ENCODE measurements at regions not wholly inside any gene's neighbourhood (a gene's known extent, or its start where the extent isn't known, plus 50 kb on each side); places are given as distances from the start of the nearest gene placed in this dataset.

DNA sequence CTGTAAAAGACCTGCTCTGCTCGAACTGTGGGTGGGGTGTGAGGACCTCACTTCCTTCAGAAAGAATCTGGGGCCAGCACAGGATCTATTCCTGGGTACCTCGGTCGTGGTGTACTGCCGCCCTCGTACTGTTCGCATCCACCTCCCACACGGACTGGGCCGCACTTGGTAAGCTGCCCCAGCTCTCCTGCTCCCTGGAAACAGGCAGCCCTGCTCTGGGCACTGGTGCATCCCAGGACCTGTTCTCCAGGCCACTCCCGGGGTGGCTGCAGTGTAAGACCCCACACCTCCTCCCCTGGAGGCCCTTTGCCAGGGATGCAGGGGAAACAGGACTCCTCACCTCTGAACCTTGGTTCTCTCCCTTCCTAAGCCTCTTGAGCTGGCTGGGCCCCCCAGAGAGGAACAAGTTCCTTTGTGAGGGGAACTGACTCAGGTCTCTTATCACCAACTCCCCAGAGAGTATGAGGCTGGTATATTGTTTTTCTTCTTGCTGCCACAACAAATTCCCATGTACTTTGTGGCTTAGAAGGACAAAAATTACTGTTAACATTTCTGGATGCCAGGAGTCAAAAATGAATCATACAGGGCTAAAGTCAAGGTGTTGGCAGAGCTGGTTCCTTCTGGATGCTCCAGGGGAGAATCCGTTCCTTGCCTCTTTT, 276.5 kb downstream of the NUAK1 start:
- H3K4me3 ChIP-seq (ENCODE audit: low read length in 3 of 3): no peak overlapping the region
- H3K4me1 ChIP-seq (ENCODE audit: control insufficient read depth in 3 of 3, insufficient read depth in 3 of 3, low read length in 3 of 3): no peaks in the 10 kb centered on the region
- H3K36me3 ChIP-seq (ENCODE audit: control insufficient read depth in 3 of 3, insufficient read depth in 3 of 3, low read length in 3 of 3): no peaks in the 10 kb centered on the region
- no peak overlapping the region for H3K9ac ChIP-seq (ENCODE audit: low read depth in 1 of 3, low read length in 3 of 3)
- no peaks in the 10 kb centered on the region for H3K9me3 ChIP-seq (ENCODE audit: control insufficient read depth in 3 of 3, low read length in 3 of 3)
- no peaks in the 10 kb centered on the region for H3K27me3 ChIP-seq (ENCODE audit: control insufficient read depth in 3 of 3, insufficient read depth in 3 of 3, low read length in 3 of 3)
- no peak overlapping the region for H3K27ac ChIP-seq (ENCODE audit: low read depth, low read length)

- Histone ChIP-seq H3K4me1 (ENCODE audit: control insufficient read depth in 3 of 3, insufficient read depth in 3 of 3, low read length in 3 of 3) (no peaks in the 10 kb centered on the region), H3K9ac (ENCODE audit: low read depth in 1 of 3, low read length in 3 of 3) (no peak overlapping the region)
Observed at GRCh38 chr12:105864316-105864715, 274.4 kb downstream of the NUAK1 start.

DNA sequence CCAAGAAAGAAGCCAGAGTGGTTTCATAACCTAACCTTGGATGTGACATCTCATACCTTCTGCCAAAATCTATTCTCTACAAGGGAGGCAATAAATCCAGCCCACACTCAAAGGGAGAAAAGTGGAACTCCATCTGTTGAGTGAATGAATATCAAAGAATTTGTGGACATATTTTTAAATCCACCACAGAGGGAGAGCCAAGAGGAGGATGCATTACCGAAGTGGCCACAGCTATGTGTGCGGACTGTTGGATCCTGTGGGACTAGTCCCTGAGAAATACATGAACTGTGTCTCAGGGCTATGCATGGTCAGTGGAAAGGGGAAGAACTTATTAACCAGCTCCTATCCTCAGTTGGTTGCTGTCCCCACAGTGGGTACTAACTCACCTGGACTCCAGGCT, 273.9 kb downstream of the NUAK1 start:
- Histone ChIP-seq H3K4me1 (ENCODE audit: control insufficient read depth in 3 of 3, insufficient read depth in 3 of 3, low read length in 3 of 3) (no peaks in the 10 kb centered on the region), H3K4me3 (ENCODE audit: low read length in 3 of 3) (no peak overlapping the region), H3K36me3 (ENCODE audit: control insufficient read depth in 3 of 3, insufficient read depth in 3 of 3, low read length in 3 of 3) (no peaks in the 10 kb centered on the region), H3K9me3 (ENCODE audit: control insufficient read depth in 3 of 3, low read length in 3 of 3) (no peaks in the 10 kb centered on the region), H3K27me3 (ENCODE audit: control insufficient read depth in 3 of 3, insufficient read depth in 3 of 3, low read length in 3 of 3) (no peaks in the 10 kb centered on the region), H3K27ac (ENCODE audit: low read depth, low read length) (no peak overlapping the region), H3K9ac (ENCODE audit: low read depth in 1 of 3, low read length in 3 of 3) (no peak overlapping the region)

More at GRCh38 chr12:105864316-105864715, 274.4 kb downstream of the NUAK1 start:
- Histone ChIP-seq H3K27ac (ENCODE audit: low read depth, low read length) (no peak overlapping the region), H3K4me3 (ENCODE audit: low read length in 3 of 3) (no peak overlapping the region), H3K27me3 (ENCODE audit: control insufficient read depth in 3 of 3, insufficient read depth in 3 of 3, low read length in 3 of 3) (no peaks in the 10 kb centered on the region), H3K9me3 (ENCODE audit: control insufficient read depth in 3 of 3, low read length in 3 of 3) (no peaks in the 10 kb centered on the region), H3K36me3 (ENCODE audit: control insufficient read depth in 3 of 3, insufficient read depth in 3 of 3, low read length in 3 of 3) (no peaks in the 10 kb centered on the region)

GRCh38 chr12:105865886-105866285, 272.9 kb downstream of the NUAK1 start:
- Histone ChIP-seq H3K36me3 (ENCODE audit: control insufficient read depth in 3 of 3, insufficient read depth in 3 of 3, low read length in 3 of 3) (no peaks in the 10 kb centered on the region), H3K9me3 (ENCODE audit: control insufficient read depth in 3 of 3, low read length in 3 of 3) (no peaks in the 10 kb centered on the region), H3K27me3 (ENCODE audit: control insufficient read depth in 3 of 3, insufficient read depth in 3 of 3, low read length in 3 of 3) (no peaks in the 10 kb centered on the region), H3K9ac (ENCODE audit: low read depth in 1 of 3, low read length in 3 of 3) (no peak overlapping the region), H3K4me1 (ENCODE audit: control insufficient read depth in 3 of 3, insufficient read depth in 3 of 3, low read length in 3 of 3) (no peaks in the 10 kb centered on the region), H3K4me3 (ENCODE audit: low read length in 3 of 3) (no peak overlapping the region), H3K27ac (ENCODE audit: low read depth, low read length) (no peak overlapping the region)

- H3K27ac ChIP-seq (ENCODE audit: low read depth, low read length): no peak overlapping the region
- no peaks in the 10 kb centered on the region for H3K27me3 ChIP-seq (ENCODE audit: control insufficient read depth in 3 of 3, insufficient read depth in 3 of 3, low read length in 3 of 3)
- H3K9me3 ChIP-seq (ENCODE audit: control insufficient read depth in 3 of 3, low read length in 3 of 3): no peaks in the 10 kb centered on the region
- H3K36me3 ChIP-seq (ENCODE audit: control insufficient read depth in 3 of 3, insufficient read depth in 3 of 3, low read length in 3 of 3): no peaks in the 10 kb centered on the region
- no peaks in the 10 kb centered on the region for H3K4me1 ChIP-seq (ENCODE audit: control insufficient read depth in 3 of 3, insufficient read depth in 3 of 3, low read length in 3 of 3)
- H3K9ac ChIP-seq (ENCODE audit: low read depth in 1 of 3, low read length in 3 of 3): no peak overlapping the region
- no peak overlapping the region for H3K4me3 ChIP-seq (ENCODE audit: low read length in 3 of 3)
Observed at GRCh38 chr12:105874121-105874520, 264.6 kb downstream of the NUAK1 start.

DNA sequence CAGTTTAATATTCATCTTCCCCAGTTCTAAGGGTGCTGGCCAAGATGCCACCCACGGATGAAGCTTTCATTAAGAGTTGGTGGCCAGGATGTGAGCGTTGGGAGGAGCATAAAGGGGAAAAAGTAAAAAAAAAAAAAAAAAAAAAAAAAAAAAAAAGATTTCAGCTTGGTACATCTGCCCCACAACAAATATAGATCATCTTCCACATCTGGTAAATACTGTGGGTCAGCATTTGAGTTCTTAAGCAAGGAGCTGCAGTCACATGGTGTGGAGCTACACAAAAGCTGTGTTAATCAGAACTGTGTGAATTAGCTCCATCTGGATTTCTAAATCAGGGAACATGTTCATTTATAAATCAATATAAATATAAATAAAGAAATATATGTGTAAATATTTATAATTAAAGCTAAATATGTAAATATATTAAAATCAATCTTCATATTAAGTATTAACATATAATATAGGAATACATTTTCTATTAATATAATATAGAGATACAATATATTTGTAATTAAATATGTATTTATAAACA, 262.3 kb downstream of the NUAK1 start:
- H3K9ac ChIP-seq (ENCODE audit: low read depth in 1 of 3, low read length in 3 of 3): no peak overlapping the region
- no peak overlapping the region for H3K27ac ChIP-seq (ENCODE audit: low read depth, low read length)
- no peaks in the 10 kb centered on the region for H3K4me1 ChIP-seq (ENCODE audit: control insufficient read depth in 3 of 3, insufficient read depth in 3 of 3, low read length in 3 of 3)
- H3K4me3 ChIP-seq (ENCODE audit: low read length in 3 of 3): no peak overlapping the region
- H3K27me3 ChIP-seq (ENCODE audit: control insufficient read depth in 3 of 3, insufficient read depth in 3 of 3, low read length in 3 of 3): no peaks in the 10 kb centered on the region
- H3K9me3 ChIP-seq (ENCODE audit: control insufficient read depth in 3 of 3, low read length in 3 of 3): no peaks in the 10 kb centered on the region
- H3K36me3 ChIP-seq (ENCODE audit: control insufficient read depth in 3 of 3, insufficient read depth in 3 of 3, low read length in 3 of 3): no peaks in the 10 kb centered on the region

GRCh38 chr12:105878964-105879363, 259.8 kb downstream of the NUAK1 start:
- H3K9ac ChIP-seq (ENCODE audit: low read depth in 1 of 3, low read length in 3 of 3): no peak overlapping the region
- no peaks in the 10 kb centered on the region for H3K4me1 ChIP-seq (ENCODE audit: control insufficient read depth in 3 of 3, insufficient read depth in 3 of 3, low read length in 3 of 3)
- no peak overlapping the region for H3K4me3 ChIP-seq (ENCODE audit: low read length in 3 of 3)
- no peak overlapping the region for H3K27ac ChIP-seq (ENCODE audit: low read depth, low read length)
- H3K36me3 ChIP-seq (ENCODE audit: control insufficient read depth in 3 of 3, insufficient read depth in 3 of 3, low read length in 3 of 3): no peaks in the 10 kb centered on the region
- no peaks in the 10 kb centered on the region for H3K9me3 ChIP-seq (ENCODE audit: control insufficient read depth in 3 of 3, low read length in 3 of 3)
- H3K27me3 ChIP-seq (ENCODE audit: control insufficient read depth in 3 of 3, insufficient read depth in 3 of 3, low read length in 3 of 3): no peaks in the 10 kb centered on the region

DNA sequence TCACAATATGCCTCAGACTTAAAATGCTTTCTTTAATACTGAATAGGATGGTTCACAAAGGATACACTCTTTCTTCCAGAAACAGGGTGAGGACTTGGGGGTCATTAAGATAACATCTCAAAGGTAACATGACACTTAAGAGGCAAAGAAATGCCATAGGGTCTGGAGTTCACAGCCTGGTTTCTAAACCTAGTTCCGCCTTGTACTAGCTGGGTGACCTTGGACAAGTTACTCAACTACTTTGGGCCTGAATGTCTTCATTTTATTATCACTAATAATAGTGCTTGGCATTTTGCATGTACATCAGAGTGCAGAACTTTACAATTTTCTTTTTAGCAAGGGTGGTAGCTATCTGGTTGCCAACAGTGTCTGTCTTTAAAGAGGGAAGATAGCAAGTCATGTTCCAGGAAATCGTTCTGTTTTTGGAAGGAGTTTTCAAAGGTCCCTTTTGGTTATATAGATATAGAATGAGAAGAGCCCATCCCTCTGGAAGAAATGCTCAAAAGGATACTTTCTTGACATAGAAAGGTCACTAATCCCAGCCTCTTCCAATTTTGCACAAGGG, 257.8 kb downstream of the NUAK1 start:
- Histone ChIP-seq H3K4me1 (ENCODE audit: control insufficient read depth in 3 of 3, insufficient read depth in 3 of 3, low read length in 3 of 3) (no peaks in the 10 kb centered on the region), H3K27me3 (ENCODE audit: control insufficient read depth in 3 of 3, insufficient read depth in 3 of 3, low read length in 3 of 3) (no peaks in the 10 kb centered on the region), H3K4me3 (ENCODE audit: low read length in 3 of 3) (no peak overlapping the region), H3K9ac (ENCODE audit: low read depth in 1 of 3, low read length in 3 of 3) (no peak overlapping the region), H3K27ac (ENCODE audit: low read depth, low read length) (no peak overlapping the region), H3K36me3 (ENCODE audit: control insufficient read depth in 3 of 3, insufficient read depth in 3 of 3, low read length in 3 of 3) (no peaks in the 10 kb centered on the region), H3K9me3 (ENCODE audit: control insufficient read depth in 3 of 3, low read length in 3 of 3) (no peaks in the 10 kb centered on the region)

DNA sequence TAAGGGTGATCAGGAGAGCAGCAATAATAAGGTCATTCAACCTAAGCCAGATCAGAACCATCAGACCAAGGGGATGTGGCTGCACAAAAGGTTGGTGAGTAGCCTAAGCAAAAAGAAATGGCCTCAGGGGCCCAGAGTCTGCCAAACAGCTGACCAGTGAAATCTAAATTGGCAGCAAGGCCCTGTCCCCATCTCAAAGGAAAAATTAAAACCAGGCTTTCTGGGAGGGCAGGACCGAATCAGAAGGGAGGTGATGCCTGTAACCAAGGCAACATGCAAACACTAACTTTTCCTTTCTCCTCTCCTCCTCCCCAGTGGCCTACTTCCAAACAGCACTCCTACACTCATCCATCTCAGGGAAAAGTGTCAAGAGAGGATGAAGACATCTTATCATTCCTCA, 256.4 kb downstream of the NUAK1 start:
- no peaks in the 10 kb centered on the region for H3K27me3 ChIP-seq (ENCODE audit: control insufficient read depth in 3 of 3, insufficient read depth in 3 of 3, low read length in 3 of 3)

DNA sequence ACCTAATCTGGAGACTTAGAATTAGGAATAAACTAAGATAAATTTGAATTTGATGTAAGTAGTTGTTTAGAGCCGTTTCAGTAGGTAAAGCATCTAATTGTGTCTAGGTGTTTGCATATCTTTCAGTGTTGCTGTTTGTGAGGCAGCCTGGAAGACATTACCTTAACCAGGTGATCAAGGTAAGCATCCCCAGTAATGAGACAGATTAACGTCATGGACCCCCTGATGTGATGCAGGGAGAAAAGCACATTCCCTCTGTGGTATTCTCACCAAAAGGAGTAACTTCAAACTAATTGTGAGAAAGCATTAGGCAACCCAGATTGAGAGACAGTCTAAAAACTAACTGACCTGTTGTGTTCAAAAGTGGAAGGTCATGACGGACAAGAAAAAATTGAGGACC, 251.6 kb downstream of the NUAK1 start:
- H3K9me3 ChIP-seq (ENCODE audit: control insufficient read depth in 3 of 3, low read length in 3 of 3): no peaks in the 10 kb centered on the region
- H3K4me3 ChIP-seq (ENCODE audit: low read length in 3 of 3): no peak overlapping the region
- H3K27me3 ChIP-seq (ENCODE audit: control insufficient read depth in 3 of 3, insufficient read depth in 3 of 3, low read length in 3 of 3): no peaks in the 10 kb centered on the region
- no peaks in the 10 kb centered on the region for H3K4me1 ChIP-seq (ENCODE audit: control insufficient read depth in 3 of 3, insufficient read depth in 3 of 3, low read length in 3 of 3)
- no peak overlapping the region for H3K27ac ChIP-seq (ENCODE audit: low read depth, low read length)
- no peak overlapping the region for H3K9ac ChIP-seq (ENCODE audit: low read depth in 1 of 3, low read length in 3 of 3)
- no peaks in the 10 kb centered on the region for H3K36me3 ChIP-seq (ENCODE audit: control insufficient read depth in 3 of 3, insufficient read depth in 3 of 3, low read length in 3 of 3)

More for the DNA sequence above, 256.4 kb downstream of the NUAK1 start:
- Histone ChIP-seq H3K36me3 (ENCODE audit: control insufficient read depth in 3 of 3, insufficient read depth in 3 of 3, low read length in 3 of 3) (no peaks in the 10 kb centered on the region), H3K4me3 (ENCODE audit: low read length in 3 of 3) (no peak overlapping the region), H3K9me3 (ENCODE audit: control insufficient read depth in 3 of 3, low read length in 3 of 3) (no peaks in the 10 kb centered on the region), H3K9ac (ENCODE audit: low read depth in 1 of 3, low read length in 3 of 3) (no peak overlapping the region), H3K4me1 (ENCODE audit: control insufficient read depth in 3 of 3, insufficient read depth in 3 of 3, low read length in 3 of 3) (no peaks in the 10 kb centered on the region), H3K27ac (ENCODE audit: low read depth, low read length) (no peak overlapping the region)
